Activated T-cell treated with anti-CD3 and anti-CD28 coated beads for 1 hour (primary cell): ENCODE measurements at regions not wholly inside any gene's neighbourhood (a gene's known extent, or its start where the extent isn't known, plus 50 kb on each side); places are given as distances from the start of the nearest gene placed in this dataset.

Source experiments
- DNase-seq: peaks from one replicate; pipeline ENCODE4 v3.0.0-alpha.2; 2020; ENCODE audit warnings: low read depth

- no peak for DNase-seq
Observed at GRCh38 chr4:138310991-138311390, 68.8 kb upstream of the SLC7A11 start.

- no peak for DNase-seq
Observed at GRCh38 chr4:138310498-138310897, 68.3 kb upstream of the SLC7A11 start.

- no peak for DNase-seq
Observed at GRCh38 chr4:138308356-138308755, 66.2 kb upstream of the SLC7A11 start.

GRCh38 chr4:138307319-138307718, 65.2 kb upstream of the SLC7A11 start:
- no peak for DNase-seq

GRCh38 chr4:138305050-138305449, 62.9 kb upstream of the SLC7A11 start:
- no peak for DNase-seq

GRCh38 chr4:138301536-138301935, 59.4 kb upstream of the SLC7A11 start:
- DNase-seq = no peak

- DNase-seq = no peak
Observed at GRCh38 chr4:138300616-138301015, 58.5 kb upstream of the SLC7A11 start.

- DNase-seq = no peak
Observed at GRCh38 chr4:138299881-138300280, 57.7 kb upstream of the SLC7A11 start.

- DNase-seq = no peak
Observed at GRCh38 chr4:138298866-138299265, 56.7 kb upstream of the SLC7A11 start.

GRCh38 chr4:138298431-138298830, 56.3 kb upstream of the SLC7A11 start:
- no peak for DNase-seq

- DNase-seq = no peak
Observed at GRCh38 chr4:138297743-138298405, 55.7 kb upstream of the SLC7A11 start.

GRCh38 chr4:138292321-138292720, 50.2 kb upstream of the SLC7A11 start:
- DNase-seq = no peak
